Head of caudate nucleus (tissue), 42 donors: ENCODE measurements at regions not wholly inside any gene's neighbourhood (a gene's known extent, or its start where the extent isn't known, plus 50 kb on each side); places are given as distances from the start of the nearest gene placed in this dataset.

Source experiments
- DNase-seq, 42 donors: peaks; one replicate each; pipeline versions ENCODE4 v3.0.0 to v3.0.0-alpha.2; 2020 to 2021; ENCODE audit warnings: mixed read lengths in 7 of 42
- intact Hi-C: fragments of 100-400 bp; cut with DNase I; formaldehyde crosslinking; loops from one replicate; pipeline ENCODE4 v1.15.0; 2022

GRCh38 chr2:107160640-107161239, 274.8 kb upstream of the ST6GAL2 start:
- intact Hi-C loops = no loop called here
- no peak for DNase-seq

GRCh38 chr2:107168141-107168540, 282.2 kb upstream of the ST6GAL2 start:
- DNase-seq = no peak
- intact Hi-C loops = no loop called here

GRCh38 chr2:107174171-107174570, 288.2 kb upstream of the ST6GAL2 start:
- DNase-seq = no peak

DNA sequence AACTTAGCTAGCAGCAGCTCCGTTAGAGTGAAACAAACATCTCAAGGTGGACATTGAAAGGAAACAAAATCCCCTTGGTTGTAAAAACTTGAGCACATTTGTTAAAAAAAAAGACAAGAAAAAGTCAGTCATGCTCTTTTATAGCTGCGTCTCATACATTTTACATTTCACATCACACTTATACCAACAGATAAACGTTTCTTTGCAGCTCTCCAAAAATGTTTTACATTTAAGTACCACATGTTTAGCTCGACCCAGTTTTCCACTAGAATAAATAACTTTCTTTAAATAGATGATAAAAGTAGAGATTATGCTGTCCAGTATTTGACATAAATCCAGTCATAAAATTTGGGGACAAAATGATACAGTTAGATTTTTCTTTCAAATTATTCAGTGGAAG, 297.0 kb upstream of the ST6GAL2 start:
- DNase-seq = no peak
- intact Hi-C loops = no loop called here

More at GRCh38 chr2:107174171-107174570, 288.2 kb upstream of the ST6GAL2 start:
- intact Hi-C loops = no loop called here

DNA sequence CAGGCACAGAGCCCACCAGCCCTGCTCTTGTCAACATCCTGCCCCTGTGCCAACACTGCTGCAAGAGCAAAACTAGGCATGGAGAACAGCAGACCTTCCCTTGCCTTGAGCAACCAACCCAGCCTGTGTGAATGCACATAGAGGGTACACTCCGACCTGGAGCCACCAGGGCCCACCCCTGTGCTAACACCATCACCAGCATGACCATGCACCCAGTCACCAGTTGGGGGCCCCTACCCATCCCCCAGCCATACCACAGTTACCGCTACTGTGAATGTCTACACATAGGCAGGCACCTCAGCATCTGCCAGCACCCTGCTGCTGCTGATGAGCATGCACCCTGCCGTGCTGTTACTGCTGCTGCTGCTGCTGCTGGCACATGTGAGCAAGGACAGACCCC, 301.9 kb upstream of the ST6GAL2 start:
- no peak for DNase-seq

DNA sequence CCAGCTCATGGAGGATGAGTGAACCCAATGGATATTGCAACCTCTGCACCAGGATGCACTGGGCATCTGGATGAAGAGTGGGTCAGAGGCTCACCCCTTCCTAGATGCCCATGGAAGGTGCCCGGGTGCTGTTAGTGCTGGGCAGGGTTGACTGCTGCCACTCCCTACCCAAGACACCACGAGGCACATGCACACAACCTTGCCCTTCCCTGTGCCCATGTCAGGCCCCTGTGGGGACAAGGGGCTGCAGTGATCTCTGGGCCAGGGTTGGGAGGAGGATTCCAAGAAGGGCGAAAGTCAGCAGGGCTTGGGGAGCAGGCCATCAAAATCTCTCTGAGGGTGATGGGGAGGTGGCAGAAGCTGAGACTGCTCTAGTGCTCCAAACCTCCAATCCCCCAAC, 309.7 kb upstream of the ST6GAL2 start:
- DNase-seq = no peak
- intact Hi-C loops = no loop called here

More for the DNA sequence above, 301.9 kb upstream of the ST6GAL2 start:
- intact Hi-C loops = no loop called here

GRCh38 chr2:107197594-107198294, 311.8 kb upstream of the ST6GAL2 start:
- intact Hi-C loops = no loop called here
- DNase-seq = no peak

- no peak for DNase-seq
These were observed 317.1 kb upstream of the ST6GAL2 start for GRCh38 chr2:107202962-107203591.

GRCh38 chr2:107215401-107216350, 329.7 kb upstream of the ST6GAL2 start:
- no peak for DNase-seq
- intact Hi-C loops = no loop called here

More at GRCh38 chr2:107202962-107203591, 317.1 kb upstream of the ST6GAL2 start:
- intact Hi-C loops = no loop called here

DNA sequence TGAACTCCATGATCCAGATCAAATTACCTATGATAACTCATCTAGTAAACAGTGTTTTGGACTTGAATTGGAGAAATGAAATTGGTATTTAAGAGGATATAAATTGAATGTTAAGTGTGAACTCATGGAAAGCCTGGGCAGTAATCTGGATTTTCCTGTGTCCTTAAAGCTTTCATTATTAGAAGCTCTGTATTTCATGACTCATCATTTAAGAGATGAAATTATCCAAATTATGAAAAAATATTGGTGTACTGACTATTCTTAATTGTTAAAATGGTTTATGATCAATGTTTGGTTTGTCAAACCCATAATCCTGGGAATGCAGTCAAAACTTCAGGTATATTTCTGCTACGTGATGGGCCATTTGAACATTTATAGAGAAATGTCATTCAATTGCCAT, 332.2 kb upstream of the ST6GAL2 start:
- DNase-seq = no peak
- intact Hi-C loops = no loop called here

DNA sequence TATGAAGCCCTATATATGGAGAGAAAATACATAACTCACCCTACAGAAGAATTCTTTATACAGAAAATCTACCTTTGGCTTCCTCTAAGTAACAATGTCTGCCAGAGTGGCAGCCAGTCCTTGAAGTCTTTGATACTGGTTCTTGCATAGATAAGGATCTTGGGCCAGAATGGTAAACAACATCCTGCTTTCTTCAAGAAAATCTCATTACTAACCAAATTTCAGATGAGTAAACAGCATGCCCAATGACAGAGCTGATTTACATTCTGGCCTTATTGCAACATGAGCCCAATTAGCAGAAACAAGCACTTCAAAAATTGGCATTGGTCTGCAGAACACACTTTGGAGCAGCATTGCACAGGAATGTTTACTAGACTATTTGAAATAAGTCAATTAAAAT, 336.5 kb upstream of the ST6GAL2 start:
- no peak for DNase-seq
- intact Hi-C loops = no loop called here

GRCh38 chr2:107235491-107236254, 349.7 kb upstream of the ST6GAL2 start:
- no peak for DNase-seq
- intact Hi-C loops = no loop called here

GRCh38 chr2:107242811-107243210, 356.8 kb upstream of the ST6GAL2 start:
- intact Hi-C loops = no loop called here

GRCh38 chr2:107248932-107249331, 363.0 kb upstream of the ST6GAL2 start:
- no peak for DNase-seq
- intact Hi-C loops = no loop called here

More at GRCh38 chr2:107242811-107243210, 356.8 kb upstream of the ST6GAL2 start:
- no peak for DNase-seq

GRCh38 chr2:107255744-107256143, 369.8 kb upstream of the ST6GAL2 start:
- DNase-seq = no peak
- intact Hi-C loops = no loop called here

GRCh38 chr2:107258531-107259407, 372.8 kb upstream of the ST6GAL2 start:
- no peak for DNase-seq
- intact Hi-C loops = no loop called here

GRCh38 chr2:107259408-107260195, 373.6 kb upstream of the ST6GAL2 start:
- DNase-seq = no peak
- intact Hi-C loops = no loop called here
